ENCODE measurements at regions not wholly inside any gene's neighbourhood (a gene's known extent, or its start where the extent isn't known, plus 50 kb on each side); places are given as distances from the start of the nearest gene placed in this dataset.
"Not testable (repeated sequence)": the region's sequence is repeated elsewhere in the genome, so short reads cannot be mapped to it uniquely, and the experiment has no call there.

- no peak for DNase-seq
Measured at GRCh38 chr5:54820346-54821134, 164.9 kb downstream of the ESM1 start.

GRCh38 chr5:54807421-54807820, 178.0 kb downstream of the ESM1 start:
- DNase-seq = no peak

- no peak for DNase-seq
Measured at GRCh38 chr5:54804521-54804920, 180.9 kb downstream of the ESM1 start.

GRCh38 chr5:54804086-54804485, 181.3 kb downstream of the ESM1 start:
- DNase-seq = no peak

- DNase-seq = no peak
Measured at GRCh38 chr5:54803471-54804011, 181.9 kb downstream of the ESM1 start.

- DNase-seq = no peak
Measured at GRCh38 chr5:54799645-54800044, 185.7 kb downstream of the ESM1 start.

GRCh38 chr5:54795777-54796176, 189.6 kb downstream of the ESM1 start:
- no peak for DNase-seq

- DNase-seq = no peak
Measured at GRCh38 chr5:54795284-54795683, 190.1 kb downstream of the ESM1 start.

GRCh38 chr5:54794135-54794975, 191.0 kb downstream of the ESM1 start:
- no peak for DNase-seq

GRCh38 chr5:54793468-54794134, 191.8 kb downstream of the ESM1 start:
- DNase-seq = no peak

GRCh38 chr5:54792611-54793404, 192.6 kb downstream of the ESM1 start:
- no peak for DNase-seq

- DNase-seq = not testable (repeated sequence)
Measured at GRCh38 chr5:54787910-54788309, 197.5 kb downstream of the ESM1 start.

- DNase-seq = no peak
Measured at GRCh38 chr5:54785729-54786591, 199.4 kb downstream of the ESM1 start.

GRCh38 chr5:54778783-54779182, 206.6 kb downstream of the ESM1 start:
- no peak for DNase-seq

- DNase-seq = no peak
Measured at GRCh38 chr5:54775645-54776044, 209.7 kb downstream of the ESM1 start.

- DNase-seq = no peak
Measured at GRCh38 chr5:54774281-54775170, 210.9 kb downstream of the ESM1 start.

- no peak for DNase-seq
Measured at GRCh38 chr5:54772684-54773083, 212.7 kb downstream of the ESM1 start.

- DNase-seq = no peak
Measured at GRCh38 chr5:54772231-54772630, 213.2 kb downstream of the ESM1 start.

GRCh38 chr5:54769746-54770145, 215.6 kb downstream of the ESM1 start:
- no peak for DNase-seq

GRCh38 chr5:54769072-54769471, 216.3 kb downstream of the ESM1 start:
- no peak for DNase-seq

Data from stimulated activated CD4-positive, alpha-beta T cell treated with anti-CD3 and anti-CD28 coated beads, Interleukin-12 subunit alpha, Interleukin-12 subunit beta, amount 100 ng/mL, for 4 hours (primary cell).